Left lung (tissue), 4 donors: ENCODE measurements at regions not wholly inside any gene's neighbourhood (a gene's known extent, or its start where the extent isn't known, plus 50 kb on each side); places are given as distances from the start of the nearest gene placed in this dataset.

Source experiments
- ATAC-seq: fragments of 200-7000 bp; cut with Tn5 transposase; one replicate; pipeline ENCODE4 v1.9.1; 2020; ENCODE audit warnings: moderate library complexity
- DNase-seq, 4 donors: peaks; one replicate each; pipeline ENCODE4 v3.0.0-alpha.2; 2013 to 2020
- H3K27ac ChIP-seq, 2 donors: fragments of 200-600 bp; sonication (generic) in 1 of 2; one replicate each; pipeline versions ENCODE4 v1.5.0 to v1.8.0; 2020 to 2021
- H3K27me3 ChIP-seq, 2 donors: fragments of 200-600 bp; sonication (generic) in 1 of 2; one replicate each; pipeline versions ENCODE4 v1.5.0 to v1.8.0; 2020 to 2021
- H3K36me3 ChIP-seq, 2 donors: fragments of 200-600 bp; sonication (generic) in 1 of 2; one replicate each; pipeline versions ENCODE4 v1.5.0 to v1.8.0; 2020 to 2021
- H3K4me1 ChIP-seq, 2 donors: fragments of 200-600 bp; one replicate each; pipeline ENCODE4 v1.8.0; 2021
- H3K4me3 ChIP-seq, 2 donors: fragments of 200-600 bp; sonication (generic) in 1 of 2; one replicate each; pipeline versions ENCODE4 v1.5.0 to v1.8.0; 2020 to 2021; ENCODE audit warnings: mild to moderate bottlenecking in 1 of 2
- H3K9me3 ChIP-seq, 2 donors: fragments of 200-600 bp; sonication (generic) in 1 of 2; one replicate each; pipeline versions ENCODE4 v1.5.0 to v1.8.0; 2020 to 2021
- CTCF ChIP-seq, 2 donors: fragments of 200-600 bp; sonication (generic) in 1 of 2; IDR thresholded peaks; one replicate each; pipeline versions ENCODE4 v1.5.0 to v1.8.0; 2021; ENCODE audit warnings: antibody characterized with exemption in 2 of 2
- intact Hi-C, 2 donors: fragments of 100-400 bp; cut with DNase I; formaldehyde crosslinking; loops; one replicate each; pipeline versions ENCODE4 v1.11.2 to v1.14.2; 2022
- donor health status: DM: no; HTN: yes; CAD: no.
- donor health status: DM: no; HTN: no; CAD: no.

GRCh38 chr3:53941950-53942349 is 50.3 kb upstream of the SELENOK start:
- no peak overlapping the region for H3K4me3 ChIP-seq
- no peak for TF ChIP-seq CTCF (IDR thresholded peaks at IDR 0.05)
- H3K4me1 ChIP-seq, result no peaks in the 10 kb centered on the region
- intact Hi-C loops, result no loop called here
- H3K27me3 ChIP-seq, result peaks cover 0 to 21% of the 10 kb centered on the region in 2 donors
- peaks cover 0 to 12% of the 10 kb centered on the region in 2 donors for H3K9me3 ChIP-seq
- DNase-seq (peak in 1 of 4 donors; percentile 24), ATAC-seq (peak; percentile 34)
- no peak overlapping the region for H3K27ac ChIP-seq
- H3K36me3 ChIP-seq, result no peaks in the 10 kb centered on the region
